Renal cortical epithelial cell (primary cell): ENCODE measurements at regions not wholly inside any gene's neighbourhood (a gene's known extent, or its start where the extent isn't known, plus 50 kb on each side); places are given as distances from the start of the nearest gene placed in this dataset.
"Not testable (repeated sequence)": the region's sequence is repeated elsewhere in the genome, so short reads cannot be mapped to it uniquely, and the experiment has no call there.

ENCODE experiments used
- DNase-seq: peaks from one replicate; pipeline ENCODE4 v3.0.0-alpha.2; 2011; ENCODE audit warnings: low read depth

DNA sequence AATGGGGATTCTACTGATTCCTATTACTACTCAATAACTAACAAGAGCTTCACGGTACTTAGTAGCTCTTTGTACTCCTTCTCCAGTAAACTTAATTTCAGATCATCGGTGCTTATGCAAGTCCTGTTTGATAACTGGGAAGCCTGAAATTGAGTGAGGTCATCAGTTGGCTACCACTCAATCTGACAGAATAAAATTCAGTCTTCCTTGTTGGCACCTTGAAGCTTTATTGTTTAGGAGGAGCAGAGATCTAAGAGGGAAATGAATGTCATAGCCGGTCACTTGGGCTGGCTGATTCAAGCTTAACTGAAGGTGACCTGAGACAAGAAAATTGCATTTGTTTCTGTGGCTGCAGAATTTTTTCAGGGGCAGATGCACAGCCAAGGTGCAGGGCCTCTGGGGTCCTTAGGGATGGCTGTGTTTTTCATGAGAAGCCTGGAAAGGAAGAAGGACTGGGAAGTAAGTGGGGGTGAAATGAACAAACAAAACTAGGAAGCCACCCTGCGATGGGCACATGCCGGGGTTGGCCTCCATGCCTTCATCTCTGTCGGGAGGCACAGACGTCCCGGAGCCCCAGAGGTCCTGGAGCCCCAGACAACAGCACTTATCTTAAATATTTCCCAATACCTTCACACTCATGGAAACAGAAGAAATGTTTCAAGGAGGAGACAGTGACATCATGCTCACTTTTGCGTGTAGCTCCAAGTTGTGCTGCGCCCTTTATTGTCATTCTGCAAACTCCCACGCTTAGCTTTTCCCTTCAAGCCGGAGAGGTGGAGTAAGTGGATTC lies 85.0 kb upstream of the KIF5B start:
- DNase-seq = peak; percentile 26

GRCh38 chr10:32140403-32140802 lies 84.2 kb upstream of the KIF5B start:
- no peak for DNase-seq

DNA sequence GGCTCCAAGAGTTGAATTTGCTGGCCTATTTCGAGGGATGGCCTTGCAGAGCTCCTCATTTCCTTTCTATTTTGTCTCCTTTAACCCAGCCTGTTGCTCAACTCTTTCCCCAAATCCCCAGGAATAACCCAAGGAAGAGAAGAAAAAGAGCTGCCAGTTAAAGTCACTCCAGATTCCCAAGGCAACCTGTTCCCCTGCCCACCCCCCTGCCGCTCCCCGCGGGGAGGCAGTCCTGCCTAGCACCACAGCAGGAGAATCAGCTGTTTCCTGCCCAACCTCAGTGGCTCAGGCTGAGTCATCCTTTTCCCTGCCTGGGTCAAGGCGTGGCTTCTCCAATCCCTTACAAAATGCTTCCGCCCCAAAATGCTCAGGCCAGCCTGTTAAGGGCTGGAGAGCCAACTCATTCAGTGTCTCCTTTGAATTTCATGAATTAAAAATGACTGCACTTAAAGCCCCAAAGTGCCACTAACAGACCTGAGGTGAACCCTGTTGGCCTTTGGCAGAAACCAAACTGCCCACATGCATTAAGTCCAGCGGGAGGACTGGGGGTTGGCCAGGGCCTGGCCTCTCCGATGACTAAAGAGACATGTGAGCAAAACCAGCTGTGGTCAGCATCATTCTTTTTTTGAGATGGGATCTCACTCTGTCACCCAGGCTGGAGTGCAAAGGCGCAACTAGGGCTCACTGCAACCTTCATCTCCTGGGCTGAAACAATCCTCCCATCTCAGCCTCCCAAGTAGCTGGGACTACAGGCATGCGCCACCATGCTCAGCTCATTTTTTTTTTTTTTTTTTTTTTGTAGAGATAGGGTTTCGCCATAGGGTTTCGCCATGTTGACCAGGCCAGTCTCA lies 83.2 kb upstream of the KIF5B start:
- peak; percentile 95 for DNase-seq

DNA sequence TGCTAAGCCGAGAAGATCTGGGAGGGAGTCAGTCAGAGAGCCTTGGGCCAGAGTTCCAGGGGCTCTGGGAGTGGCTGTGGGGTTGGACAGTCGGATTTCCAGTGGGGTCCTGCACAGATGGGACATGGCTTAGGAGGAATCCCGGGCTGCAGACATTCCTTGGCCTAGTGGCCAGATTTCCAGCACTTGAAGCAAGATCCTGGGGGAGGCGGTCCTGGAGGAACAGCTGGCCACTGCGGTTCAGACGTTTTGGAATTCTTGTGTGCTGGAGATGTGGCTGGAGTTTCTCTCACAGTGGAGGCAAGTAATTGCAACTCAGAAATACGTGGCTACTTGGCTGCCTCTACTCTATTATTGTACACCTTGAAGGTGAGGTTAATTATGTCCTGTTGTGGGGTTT lies 80.7 kb upstream of the KIF5B start:
- DNase-seq = not testable (repeated sequence)

- DNase-seq = not testable (repeated sequence)
Observed at GRCh38 chr10:32135796-32136195, 79.6 kb upstream of the KIF5B start.

DNA sequence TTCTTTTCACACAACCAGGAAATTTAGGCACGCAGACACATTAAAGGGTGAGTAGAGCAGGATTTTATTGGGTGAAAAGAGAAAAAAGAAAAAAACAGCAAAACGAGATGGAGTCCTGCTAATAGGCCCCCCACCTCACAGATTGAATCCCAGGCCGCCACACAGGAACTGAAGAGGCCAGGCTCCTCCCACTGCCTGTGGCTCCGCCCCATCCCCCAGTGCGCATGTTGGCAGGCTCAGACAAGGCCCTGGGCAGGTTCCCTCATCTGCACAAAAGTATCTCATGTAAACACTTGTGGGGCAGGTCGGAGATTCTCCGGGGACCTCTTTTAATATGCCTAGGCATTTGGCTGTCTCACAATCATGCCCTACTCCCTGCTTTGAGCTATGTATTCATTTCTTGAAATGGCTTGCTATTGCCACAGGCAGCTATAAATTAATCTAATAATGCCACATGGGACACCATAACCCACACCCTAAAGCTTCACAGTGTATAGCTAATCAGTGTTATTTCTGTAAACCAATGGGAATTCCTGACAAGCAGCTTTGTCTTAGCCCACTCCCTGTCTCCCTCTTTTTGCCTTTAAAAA lies 76.2 kb upstream of the KIF5B start:
- no peak for DNase-seq

DNA sequence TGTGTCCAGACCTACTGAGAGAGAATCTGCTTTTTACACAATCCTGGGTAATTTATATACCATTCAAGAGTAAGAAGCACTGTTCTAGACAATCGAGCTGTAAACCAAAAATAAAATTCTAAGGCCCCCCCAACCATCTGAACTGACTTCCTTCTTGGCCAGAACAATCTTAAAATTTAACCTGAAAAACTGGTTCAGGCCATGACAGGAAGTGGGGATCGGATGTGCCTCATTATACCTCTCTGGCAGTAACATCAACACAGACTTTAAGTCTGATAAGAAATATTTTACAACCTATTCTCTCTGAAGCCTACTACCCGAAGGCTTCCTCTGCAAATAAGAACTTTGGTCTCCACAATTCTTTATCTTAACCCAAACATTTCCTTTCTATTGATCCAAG lies 75.2 kb upstream of the KIF5B start:
- DNase-seq = no peak

- no peak for DNase-seq
Observed at GRCh38 chr10:32130788-32131187, 74.6 kb upstream of the KIF5B start.

GRCh38 chr10:32125023-32125422 lies 68.8 kb upstream of the KIF5B start:
- DNase-seq = no peak

DNA sequence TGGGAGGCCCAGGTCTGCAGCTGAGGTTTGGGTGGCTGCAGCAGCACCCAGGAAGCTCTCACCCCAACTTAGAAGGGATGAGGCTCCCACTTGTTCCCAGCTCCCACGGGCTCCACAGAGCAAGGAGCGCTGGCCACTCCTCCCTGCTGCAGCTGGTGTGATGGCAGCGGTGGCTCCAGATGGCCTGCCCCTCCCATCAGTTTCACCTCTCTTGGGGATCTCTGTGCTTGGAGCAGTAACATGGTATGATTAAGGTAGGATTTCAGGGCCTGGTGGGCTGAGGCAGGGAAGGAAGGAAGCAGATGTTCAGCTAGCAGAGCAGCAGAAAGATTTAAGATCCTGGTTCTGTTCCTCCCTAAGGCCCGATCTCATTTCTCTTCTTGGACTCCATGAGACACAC lies 66.8 kb upstream of the KIF5B start:
- no peak for DNase-seq

GRCh38 chr10:32121648-32122047 lies 65.4 kb upstream of the KIF5B start:
- no peak for DNase-seq

DNA sequence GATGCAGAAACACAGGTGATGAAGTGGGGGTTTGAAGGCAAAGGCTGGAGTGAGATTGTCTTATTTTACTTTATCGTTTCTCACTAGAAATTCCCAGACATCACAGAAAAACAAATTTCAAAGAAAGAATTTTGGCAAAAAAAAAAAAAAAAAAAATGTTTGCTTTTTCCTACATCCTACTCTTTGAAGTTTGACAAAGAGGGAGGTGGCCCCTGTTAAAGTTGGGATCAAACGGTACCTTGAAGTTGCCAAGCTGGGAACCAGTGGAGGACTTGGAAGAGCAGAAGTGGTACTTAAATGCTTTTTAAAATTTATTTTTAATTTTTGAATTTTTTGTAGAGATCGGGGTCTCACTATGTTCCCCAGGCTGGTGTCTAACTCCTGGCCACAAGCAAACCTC lies 63.9 kb upstream of the KIF5B start:
- no peak for DNase-seq

GRCh38 chr10:32114508-32114907 lies 58.3 kb upstream of the KIF5B start:
- DNase-seq = no peak

GRCh38 chr10:32112055-32112454 lies 55.8 kb upstream of the KIF5B start:
- DNase-seq = peak; percentile 84

DNA sequence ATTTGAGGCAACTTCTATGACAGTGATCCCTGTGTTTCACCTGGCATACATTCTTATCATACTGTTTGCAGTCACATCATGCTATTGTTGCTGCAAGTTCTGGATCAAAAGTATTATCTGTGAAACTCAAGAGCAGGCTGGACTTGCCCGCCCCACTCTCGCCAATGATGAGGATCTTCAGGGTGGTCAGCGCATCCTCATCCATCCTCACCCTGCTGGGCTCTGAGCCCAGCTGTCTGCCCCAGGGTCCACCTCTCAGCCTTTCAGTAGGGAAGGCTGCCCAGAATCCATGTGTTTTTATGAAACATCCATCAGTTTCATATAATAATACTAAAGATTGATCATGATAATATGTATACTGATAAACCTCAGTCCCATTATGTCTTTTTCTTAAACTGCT lies 55.4 kb upstream of the KIF5B start:
- DNase-seq = no peak

DNA sequence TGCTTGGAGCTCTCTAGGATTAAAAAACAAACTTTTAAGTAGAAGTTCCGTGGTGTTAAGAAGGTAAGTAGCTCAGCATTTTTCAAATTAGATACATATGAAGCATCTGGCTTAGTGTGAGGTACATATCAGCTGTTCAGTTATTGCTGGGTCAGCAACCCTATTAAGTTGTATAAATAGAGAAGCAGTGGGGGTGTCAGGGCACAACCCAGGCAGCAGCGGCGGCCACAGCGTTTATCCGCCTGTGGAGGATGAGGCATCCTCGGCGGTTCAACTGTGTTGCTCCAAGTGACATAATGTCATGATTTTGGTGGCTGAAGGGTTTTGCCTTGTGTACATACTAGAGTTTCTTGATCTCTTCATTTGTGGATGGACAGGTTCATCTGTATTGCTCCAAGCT lies 54.6 kb upstream of the KIF5B start:
- DNase-seq = no peak

- DNase-seq = no peak
Observed at GRCh38 chr10:32109603-32110002, 53.4 kb upstream of the KIF5B start.
